NOMO-1 (cell line): ENCODE measurements at regions not wholly inside any gene's neighbourhood (a gene's known extent, or its start where the extent isn't known, plus 50 kb on each side); places are given as distances from the start of the nearest gene placed in this dataset.

Experiments used
- DNase-seq, 2 experiments: peaks; one replicate each; lab custom pipeline; 2025; ENCODE audit not compliant: unreplicated experiment in 2 of 2; lab: John Stamatoyannopoulos, UW

DNA sequence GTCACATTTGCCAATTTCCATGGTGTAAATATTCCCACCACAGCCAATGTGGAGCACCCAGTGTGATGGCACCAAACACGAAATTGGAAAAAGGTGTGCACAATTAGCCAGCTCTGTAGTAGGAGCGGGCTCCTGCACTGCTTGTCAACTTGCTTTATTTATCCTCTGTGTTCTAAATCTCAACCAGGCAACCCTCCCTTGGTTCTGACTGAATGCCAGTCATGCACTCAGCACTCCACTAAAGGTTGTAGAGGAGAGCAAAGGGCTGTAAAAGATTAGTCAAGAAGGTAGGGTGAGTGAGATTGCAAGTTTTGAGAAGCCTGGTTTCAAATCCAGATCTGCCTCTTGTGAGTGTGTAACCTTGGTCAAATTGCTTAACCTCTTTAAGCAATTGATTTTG, 71.5 kb upstream of the EGR2 start:
- DNase-seq = no peak

DNA sequence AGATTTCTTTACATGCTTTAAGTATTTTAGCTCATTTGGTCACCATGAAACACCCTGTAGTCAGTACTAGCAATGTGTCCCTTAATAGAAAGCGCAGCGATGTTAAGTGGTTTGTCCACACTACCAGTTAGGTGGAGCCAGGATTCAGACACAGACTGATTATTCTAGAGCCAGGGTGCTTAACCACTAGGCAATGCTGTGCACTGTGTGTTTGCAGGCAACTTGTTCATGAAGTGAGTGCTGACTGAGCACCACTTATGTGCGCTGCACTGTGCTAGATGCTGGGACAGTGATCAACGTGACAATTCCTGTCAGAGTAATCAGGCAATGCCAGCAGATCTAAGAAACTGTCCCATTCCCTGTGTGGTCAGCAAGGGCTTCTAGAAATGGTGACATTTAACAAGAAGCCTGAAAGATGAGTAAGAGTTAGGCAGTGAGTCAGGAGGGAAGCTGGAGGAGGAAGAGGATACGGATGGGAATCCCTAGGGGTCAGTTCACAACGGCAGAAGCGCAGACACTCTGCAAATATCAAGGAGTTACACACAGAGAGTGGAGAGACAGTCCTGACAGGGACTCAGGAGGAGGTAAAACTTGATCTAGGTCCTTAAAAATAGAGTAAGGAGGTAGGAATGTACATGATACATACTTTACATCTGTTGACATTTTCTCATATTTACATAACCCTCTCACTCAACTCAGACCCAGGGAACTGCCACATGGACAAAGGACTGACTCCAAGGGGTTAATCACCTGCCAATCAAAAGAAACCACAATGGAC, 69.7 kb upstream of the EGR2 start:
- no peak for DNase-seq

DNA sequence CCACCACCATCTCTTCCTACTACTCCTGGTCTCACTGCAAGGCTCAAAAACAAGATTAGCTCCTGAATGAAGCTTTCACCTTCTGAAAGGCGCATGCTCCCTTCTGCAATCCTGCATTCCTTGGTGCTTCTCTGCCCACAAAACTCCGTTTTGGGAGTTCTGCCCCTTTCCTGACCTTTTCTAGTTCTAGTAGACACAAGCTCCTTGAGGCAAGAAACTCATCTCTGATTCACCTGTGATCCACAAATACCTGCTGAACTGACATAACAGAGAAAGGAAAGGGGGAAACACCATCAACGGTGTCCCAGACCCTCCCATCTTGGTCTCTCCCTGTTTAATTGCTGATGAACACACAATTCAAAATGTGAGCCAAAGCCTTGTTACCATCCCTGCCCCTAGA, 64.0 kb upstream of the EGR2 start:
- no peak for DNase-seq

DNA sequence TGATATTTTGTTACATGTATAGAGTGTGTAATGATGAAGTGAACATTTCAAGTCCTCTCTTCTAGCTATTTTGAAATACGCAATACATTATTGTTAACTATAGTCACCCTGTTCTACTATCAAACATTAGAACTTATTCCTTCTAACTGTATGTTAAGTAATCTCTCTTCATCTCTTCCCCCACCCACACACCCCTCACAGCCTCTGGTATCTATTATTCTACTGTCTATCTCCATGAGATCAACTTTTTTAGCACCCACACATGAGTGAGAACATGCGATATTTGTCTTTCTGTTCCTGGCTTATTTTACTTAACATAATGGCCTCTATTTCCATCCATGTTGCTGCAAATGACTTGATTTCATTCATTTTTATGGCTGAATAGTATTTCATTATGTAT, 57.7 kb upstream of the EGR2 start:
- DNase-seq = no peak

DNA sequence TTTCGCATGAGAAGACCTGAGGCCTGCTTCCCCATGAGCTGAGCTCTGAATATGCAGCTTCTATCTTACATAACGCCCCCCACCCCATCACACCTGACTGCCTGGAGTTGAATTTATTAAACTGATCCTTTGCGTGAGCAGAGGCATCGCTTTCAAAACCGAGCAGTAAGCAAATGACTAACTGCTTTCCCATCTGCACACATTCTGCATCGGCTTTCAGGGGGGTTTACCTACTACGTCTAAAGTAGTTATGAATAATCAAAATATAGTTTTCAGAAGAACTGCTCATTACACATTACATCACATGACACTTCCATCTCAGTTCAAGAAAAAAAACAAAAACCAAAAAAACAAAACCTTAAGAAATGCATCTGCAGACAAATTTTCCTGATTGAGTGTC, 54.7 kb upstream of the EGR2 start:
- DNase-seq = no peak

DNA sequence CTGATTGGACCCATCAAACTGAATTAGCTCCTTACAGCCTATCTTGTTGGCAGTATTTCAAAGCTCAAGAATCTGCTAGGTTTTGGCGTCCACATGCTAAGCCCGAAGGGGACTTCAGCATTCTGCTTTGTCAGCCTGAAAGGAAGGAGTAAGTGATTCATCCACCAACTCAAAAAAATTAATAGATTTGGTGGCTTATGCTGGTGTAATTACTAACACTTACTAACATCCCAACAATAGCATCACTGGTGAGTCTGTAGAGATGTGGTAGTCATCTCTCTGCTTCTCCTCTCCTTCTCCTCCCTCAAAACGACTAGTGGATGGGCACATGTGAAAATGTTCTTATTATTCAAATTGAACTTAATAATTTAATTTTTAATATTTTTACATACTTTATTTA, 53.8 kb upstream of the EGR2 start:
- DNase-seq = no peak

DNA sequence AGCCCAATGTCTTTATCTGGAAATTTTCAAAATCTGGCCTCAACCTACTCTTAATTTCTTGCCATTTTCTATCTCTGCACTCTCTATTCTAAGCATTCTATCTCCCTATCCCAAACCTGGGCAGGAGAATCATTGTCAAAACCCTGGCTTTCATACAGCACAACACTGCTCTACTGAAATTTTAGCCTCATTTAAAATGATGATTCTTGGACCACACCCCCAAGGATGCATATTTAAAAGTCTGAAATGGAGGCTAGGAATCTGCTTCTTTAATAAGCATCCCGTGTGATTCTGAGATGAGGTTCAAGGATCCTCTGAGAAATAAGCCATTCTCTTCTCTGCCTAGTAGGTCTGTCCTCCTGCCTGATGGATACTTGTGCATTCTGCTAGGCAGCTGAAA, 50.8 kb upstream of the EGR2 start:
- DNase-seq = no peak

DNA sequence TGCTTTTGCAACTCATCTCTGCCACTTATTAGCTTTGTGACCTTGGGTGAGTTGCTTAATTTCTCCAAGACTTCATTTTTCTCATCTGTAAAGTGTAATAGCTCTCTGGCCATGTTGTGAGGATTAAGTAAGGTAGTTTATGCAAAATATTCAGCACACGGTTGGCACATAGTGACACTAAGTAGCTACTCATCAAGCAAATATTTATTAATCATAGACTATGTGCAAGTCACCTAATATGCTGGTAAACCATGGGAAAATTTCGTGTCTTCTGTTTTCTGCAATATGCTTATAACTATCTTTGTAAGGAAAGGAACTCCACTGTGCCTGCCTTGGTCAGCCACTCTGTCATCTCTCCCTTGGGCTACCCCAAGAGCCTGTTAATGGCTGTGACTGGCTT, 50.3 kb upstream of the EGR2 start:
- no peak for DNase-seq
